GM18502 (cell line): ENCODE measurements at regions not wholly inside any gene's neighbourhood (a gene's known extent, or its start where the extent isn't known, plus 50 kb on each side); places are given as distances from the start of the nearest gene placed in this dataset.

Source experiments
- ATAC-seq: cut with Tn5 transposase; IDR thresholded peaks from one replicate; pipeline ENCODE4 v1.9.1; 2021; ENCODE audit warnings: mild to moderate bottlenecking; ENCODE audit not compliant: unreplicated experiment, poor library complexity

DNA sequence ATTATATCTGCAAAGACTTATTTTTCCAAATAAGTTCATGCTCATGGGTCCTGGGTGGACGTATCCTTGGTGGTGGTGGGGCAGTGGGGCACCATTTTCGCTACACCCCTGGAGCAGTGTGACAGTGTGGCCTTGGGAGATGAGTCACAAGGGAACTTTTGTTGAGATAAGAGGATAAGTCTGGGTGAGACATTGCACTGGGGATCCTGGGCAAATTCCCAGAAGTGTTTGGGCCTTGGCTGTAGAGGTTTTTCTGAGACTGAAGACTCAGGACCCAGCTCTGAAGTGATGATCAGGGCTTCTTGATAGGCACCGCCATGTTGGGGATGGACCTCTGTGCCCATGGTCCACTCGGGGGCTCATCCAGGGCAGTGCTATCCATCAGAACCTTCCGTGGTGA is 149.4 kb downstream of the MACROH2A1 start:
- no peak for ATAC-seq

DNA sequence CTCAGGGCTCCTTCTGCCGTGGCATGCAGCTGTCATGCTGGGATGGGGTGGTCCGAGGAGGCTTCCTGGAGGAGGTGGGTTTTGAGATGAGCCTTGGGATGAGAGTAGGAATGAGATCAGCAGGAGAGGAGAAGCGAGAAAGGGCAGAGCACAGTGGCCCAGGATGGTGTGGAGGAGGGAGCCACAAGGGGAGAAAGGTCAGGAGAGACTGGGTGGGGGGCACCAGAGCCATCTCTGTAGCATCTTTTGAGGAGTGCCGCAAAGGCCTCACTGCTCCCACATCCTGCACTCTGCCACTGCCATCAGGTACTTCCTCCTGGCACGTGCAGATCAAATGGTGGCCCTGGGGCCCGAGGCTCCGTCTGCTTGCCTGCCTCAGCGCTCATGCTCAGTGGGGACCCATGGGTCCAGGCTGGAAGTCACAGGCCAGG is 150.2 kb downstream of the MACROH2A1 start:
- no peak for ATAC-seq

DNA sequence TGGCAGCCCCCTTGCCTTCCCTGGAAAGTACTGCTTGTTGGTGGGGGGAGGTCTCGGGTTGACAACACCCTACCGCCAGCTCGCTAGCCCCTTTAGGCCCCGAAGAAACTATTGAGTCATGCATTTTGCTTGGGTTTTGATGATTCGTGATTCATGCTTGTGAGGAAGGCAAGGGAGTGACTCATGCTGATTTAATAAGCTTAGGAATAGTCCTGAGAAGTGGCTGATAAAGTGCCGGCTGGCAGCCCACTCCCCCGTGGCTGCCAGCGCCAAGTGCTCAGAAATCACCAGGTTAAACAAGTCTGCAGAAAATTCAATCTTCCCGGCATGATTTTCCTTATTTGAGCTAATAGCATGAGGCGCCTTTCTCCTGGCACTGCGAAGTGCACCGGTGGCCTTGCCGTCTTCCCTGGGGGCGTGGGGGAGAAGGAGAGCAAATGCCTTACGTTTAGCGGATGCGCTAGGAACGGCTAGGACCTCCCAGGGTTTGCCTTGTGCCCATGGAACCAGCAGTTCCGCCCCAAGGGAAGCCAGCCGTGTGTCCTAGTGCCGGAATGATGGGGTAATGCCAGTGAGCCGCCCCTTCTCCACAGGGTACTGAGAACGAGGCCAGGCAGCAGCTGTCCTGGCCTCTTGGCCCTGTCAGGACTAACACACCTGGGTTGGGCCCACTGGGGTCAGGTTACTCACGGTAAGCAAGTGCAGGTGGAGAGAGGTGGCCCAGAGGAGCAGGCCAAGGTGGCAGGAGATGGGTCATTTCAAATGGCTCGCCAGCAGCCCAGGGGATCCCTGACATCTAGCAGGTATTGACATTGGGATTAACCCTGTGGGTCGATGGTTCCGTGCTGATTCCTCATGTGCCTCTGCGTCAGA is 151.9 kb downstream of the MACROH2A1 start:
- ATAC-seq: no peak

DNA sequence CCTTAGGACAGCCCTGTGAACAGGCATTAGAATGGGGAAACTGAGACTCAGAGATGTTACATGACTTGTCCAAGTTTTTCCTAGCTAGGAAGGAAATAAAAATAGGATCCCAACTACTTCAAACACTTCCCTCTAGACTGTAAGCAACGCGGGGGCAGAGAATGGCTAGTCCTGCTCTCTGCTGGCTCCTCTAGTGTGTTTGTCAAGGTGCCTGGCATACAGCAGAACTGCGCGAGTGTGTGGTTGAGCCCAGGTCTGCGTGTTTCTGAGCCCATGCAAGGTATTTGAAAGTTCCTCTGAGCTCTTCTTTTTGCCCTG is 152.5 kb downstream of the MACROH2A1 start:
- no peak for ATAC-seq

DNA sequence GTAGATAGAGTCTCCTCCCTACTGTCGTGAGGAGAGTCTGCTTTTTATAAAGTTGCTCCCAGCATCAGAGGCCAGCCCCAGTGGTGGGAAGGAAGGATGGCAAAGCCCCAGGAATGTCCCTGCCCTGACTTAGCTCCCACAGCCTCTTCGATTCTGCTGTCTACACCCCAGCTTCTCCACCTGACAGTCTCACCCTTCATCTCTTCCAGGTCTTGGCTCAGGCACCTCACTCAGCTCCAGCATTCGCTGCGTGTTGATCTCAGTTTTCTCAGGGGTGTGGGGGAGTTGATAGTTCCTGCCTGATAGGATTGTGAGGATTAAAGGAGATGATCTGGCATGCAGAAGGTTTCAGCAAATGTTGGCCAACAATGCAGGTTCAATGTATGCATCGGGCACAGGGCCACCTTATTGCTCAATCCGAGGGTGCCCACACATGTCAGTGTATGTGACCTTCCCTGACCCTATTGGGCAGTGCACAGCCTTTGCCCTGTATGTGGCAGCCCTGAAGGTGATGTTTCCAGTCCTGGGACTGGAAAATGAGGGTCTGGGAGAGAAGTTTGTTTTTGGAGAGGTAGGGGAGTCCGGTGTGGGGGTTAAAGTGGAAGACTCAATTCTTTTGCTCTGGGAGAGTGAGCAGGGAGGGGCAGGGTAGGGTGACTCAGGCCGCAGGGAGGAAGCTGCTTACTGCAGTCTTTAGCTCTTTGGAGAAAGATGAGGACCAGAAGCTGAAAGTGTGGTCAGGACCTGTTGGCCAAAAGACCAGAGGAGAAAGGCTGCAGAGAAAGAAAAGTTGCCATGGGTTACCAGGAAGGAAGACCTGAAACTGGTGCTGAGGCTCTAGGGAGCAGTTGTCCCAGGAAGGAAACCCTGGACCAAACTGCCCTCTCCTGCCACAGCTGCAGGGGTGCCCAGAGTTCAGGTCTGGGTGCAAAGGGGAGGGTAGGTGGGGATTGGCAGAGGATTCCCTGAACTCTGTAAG is 153.2 kb downstream of the MACROH2A1 start:
- ATAC-seq: no peak

DNA sequence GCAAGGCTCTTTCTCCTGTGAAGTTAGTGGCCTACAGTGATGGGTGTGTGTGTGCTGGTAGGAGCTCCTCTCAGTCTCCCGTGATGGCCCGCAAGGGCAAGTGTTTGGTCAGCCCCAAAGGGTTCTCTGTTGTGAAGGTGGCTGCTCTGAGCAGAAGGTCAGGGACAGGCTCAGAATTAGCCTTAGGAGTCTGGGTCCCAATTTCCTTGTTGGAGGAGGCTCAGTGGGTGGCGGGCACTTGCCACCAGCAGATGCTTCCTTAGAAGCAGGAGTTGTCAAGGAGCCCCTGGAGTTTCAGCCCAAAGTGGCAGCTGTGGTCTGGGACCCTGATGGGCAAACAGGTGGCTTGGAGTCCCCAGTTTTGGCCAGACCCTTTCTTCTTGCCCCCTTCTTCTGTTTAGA is 154.4 kb downstream of the MACROH2A1 start:
- ATAC-seq: no peak

DNA sequence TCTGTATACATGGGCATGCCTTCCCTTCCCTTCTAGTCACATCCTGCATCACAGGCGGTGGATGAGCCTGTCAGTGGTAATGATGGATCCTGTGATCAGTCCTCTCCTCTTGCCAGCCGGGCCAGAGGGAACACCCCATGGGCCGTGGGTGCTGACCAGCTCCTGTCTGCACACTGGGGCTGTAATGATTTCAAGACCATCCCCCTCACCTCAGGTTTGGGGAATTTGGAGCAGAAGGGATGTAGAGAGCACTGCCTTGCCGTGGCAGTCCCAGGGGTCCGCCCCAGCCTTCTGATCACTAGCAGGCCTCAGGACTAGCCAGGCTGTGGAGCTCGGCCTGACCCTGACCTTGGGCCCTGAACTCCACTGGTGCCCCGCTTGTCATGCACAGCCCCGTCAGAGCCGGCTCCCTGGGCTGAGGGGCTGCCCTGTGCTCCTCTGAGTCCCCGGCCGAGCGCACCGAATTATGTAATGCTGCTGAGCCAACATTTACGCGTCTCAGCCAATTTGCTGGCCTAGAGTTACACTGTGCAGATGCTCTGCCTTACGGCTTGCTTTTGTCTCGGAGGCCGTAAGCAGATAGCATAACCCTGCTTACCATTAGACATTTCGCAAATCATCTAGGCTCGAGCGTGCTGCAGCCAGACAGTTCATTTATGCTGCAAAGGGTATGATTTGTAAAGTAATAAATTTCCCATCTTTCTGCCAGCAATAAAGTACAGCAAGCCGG is 155.3 kb downstream of the MACROH2A1 start:
- no peak for ATAC-seq

DNA sequence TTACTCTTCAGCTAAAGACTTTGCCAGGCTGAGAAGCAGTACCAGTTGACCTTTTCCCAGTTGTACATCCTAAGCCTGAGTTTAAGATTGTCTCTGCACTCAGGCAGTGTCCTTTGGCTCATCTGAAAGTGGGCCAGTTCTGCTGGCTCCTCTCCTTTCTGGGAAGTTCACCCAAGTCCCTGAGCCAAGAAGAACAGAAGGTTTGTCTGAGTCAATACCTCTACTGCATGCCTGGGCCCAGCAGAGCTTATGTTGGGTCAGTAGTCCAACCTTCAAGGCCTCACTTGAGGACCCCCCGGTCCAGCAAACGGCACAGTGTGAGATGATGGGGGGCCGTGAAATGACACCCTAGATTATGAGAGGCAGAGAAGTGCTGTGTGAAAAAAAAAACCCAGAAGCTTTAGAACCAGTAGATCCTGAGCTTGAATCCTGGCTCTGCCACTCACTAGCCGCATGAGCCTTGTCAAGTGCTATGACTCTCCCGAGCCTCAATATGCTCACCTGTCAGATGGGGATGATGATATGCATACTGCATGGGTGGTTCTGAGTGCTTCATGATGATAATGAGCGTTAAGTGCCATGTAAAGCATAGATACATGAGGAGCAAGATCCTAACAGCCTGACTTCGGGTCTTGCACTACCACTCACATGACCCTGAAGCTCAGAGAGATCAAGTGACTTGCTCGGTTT is 156.0 kb downstream of the MACROH2A1 start:
- no peak for ATAC-seq

DNA sequence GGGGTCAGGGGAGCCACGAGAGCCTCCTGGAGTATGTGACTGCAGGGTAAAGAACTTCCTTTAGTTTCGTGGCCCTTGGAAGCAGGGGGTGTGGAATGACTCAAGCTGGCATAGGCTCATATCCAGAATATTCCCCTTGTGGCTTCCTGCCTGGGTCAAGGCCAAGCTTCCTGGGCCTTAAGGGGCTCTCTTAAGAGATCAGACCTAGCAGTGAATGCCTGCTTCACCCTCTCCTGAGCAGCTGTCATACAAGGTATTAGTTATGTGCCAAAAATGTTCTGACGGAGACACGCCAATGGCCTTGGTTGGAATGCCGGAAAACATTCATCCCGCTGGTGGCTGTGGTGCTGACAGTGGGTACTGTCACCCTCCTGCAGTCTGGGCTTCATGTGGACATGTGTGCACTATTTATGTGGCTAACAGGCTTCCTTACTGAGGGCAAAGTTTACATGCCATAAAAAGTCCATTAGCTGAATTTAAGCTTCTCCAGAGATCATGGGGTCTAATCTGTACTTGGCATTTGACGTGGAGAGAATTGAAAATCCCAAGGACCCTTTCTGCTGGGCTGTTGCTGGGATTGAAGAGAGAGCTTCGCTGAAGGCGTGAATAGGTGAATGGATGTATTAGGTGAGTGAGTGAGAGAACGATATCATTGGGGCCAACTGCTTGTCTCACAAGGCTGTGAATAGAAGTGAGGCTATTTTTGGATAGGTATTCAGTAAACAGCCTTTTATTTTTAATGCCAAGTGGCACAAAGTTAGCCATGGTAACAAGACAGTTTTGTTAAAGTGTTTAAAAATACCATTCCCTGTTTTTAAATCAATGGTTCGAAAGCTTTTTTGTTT is 156.8 kb downstream of the MACROH2A1 start:
- ATAC-seq: no peak

DNA sequence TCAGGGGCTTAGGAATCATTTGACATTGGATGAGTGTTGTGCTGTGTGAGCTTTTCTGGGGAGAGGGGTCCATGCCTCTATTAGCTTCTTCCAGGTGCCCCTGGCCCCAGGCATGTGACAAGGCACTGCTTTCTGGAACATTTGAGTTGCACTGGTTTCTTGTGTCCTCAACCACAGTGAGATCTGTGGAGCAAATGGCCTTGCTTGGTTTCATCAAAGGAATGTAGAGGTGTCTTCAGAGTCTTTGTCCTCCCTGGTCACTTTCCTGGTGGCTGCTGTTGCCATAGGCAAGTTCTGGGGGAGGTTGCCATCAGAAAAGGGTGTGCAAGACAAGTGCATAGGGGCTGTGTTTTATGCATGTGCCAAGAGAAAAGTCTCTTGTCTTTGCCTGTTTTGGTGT is 157.5 kb downstream of the MACROH2A1 start:
- ATAC-seq: no peak

DNA sequence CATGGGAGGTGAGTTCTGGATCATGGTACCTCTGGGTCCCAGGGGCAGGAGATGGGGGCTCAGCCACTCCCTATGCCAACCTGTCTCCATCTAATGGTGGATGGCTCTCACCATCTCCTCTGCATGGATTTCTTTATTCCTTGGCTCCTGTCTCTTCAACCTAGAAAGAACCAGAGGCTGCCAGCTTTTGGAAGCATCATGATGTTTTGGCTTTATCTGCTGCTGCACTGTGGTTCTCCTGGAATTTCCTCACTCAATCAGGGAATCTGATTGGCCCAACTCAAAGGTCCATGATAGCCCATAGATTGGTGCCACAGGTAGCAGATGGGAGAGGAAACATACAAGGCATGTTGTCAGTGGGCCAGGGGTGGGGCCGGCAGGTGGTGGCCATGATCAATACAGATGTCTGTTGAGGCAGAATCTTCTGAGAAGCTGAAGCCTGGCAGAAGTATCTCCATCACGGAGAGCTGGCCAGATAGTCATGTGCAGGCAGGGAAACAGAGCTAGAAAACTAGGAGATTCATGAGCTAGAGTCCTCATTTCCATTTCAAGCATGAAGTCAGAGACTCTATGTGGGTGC is 158.2 kb downstream of the MACROH2A1 start:
- no peak for ATAC-seq

DNA sequence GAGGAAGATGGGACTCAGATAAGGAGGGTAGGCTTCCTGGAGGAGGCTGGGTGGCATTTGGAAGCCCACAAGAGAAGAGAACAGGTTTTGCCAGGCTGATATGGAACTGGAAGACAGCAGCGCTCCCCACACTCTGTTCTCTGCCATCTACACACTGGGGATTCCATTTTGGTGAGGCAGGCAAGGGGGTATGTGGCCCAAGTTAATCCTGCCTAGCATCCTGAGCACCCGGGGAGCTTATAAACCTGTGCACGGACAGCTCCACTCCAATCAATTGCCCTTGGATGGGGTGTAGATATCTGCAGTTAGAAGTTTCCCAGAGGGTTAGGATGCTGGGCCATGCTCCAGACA is 158.8 kb downstream of the MACROH2A1 start:
- no peak for ATAC-seq

DNA sequence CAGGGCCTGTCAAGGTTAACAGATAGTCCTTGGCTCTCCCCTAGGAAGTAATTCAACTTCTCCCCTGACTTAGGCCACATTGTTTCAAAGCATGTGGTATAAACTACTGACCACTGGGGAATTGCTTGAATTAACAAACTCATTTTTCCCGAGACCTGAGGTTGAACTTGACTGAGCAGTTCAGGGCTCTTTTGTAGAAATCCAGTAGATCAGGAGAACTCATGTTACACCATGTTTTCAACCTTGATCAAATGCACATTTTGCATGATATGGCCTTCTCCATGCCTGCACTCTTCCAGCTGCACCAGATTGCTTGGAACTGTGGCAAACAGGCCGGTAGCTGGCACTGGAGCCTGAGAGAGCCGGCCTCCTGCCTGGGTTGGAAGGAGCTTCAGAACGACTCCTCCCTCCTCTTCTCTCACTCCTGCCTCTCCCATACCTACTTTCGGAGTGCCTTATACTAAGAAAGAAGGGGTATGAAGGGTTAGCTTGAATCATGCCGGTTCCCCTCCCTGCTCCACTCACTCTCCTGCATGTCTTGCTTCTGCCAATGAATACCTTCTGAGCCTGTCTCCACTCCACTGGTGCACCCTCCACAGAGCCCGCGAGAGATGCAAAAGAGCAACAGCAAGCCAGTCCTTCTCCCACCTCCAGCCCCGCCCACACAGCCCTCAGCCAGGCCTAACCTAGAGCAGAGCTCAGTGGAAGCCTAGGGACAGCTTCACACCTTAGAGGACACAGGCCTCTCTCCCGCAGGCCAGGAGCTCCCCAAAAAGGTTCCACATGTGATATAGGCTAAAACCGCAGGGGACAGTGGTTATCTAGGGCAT is 159.4 kb downstream of the MACROH2A1 start:
- no peak for ATAC-seq

DNA sequence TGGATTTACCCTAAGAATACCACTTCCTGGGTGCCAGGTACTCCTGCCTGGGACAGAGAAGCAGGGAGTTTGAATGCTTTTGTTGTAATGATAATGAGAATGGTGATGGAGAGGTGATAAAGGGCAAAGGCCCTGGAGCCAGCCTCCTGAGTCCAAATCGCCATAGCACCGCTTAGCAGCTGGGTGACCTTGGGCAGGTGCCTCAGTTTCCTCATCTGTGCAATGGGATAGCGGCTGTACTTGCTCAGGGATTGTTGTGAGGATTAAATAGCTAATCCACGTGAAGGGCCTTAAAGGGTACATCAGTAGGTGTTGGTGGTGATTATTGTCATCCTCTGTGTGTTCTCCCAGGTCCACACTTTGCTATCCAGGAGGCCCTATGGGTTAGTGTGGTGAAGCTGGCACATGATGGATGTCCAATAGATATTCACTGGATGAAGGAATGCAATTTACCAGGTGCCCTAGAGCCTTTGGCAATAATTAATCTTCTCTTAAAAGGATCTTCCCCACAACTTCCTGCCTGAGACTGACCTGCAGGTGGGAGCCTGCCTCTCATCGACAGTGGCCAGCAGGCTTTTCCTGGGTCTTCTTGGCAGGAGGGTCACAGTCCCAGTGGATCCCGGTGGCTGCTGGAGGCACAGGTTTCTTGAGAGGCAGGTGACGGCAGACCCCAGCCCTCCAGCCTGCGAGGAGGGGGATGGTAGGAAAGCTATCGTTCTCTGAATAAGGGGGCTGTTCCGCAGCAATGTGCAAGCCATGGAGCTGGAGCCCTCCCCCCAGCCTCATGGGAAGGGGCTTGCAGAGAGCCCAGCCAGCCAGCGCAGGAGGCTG is 160.2 kb downstream of the MACROH2A1 start:
- ATAC-seq: no peak

DNA sequence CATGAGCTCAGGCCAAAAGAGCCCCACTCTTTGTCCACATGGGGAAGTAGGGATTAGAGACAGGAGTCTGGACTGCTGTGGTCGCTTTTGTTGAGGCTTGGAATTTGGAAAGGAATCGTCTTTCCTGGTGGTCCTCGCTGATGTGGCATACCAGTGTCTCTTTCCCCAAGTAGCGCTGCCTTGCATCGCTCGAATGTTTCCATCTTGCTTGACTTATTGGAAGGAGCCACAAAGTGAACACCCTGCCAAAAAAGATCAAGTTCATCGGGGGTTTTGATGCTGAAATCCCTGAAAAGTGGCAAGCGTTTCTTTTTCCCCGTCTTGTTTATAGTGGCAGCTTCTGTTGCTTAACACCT is 161.3 kb downstream of the MACROH2A1 start:
- ATAC-seq: no peak

DNA sequence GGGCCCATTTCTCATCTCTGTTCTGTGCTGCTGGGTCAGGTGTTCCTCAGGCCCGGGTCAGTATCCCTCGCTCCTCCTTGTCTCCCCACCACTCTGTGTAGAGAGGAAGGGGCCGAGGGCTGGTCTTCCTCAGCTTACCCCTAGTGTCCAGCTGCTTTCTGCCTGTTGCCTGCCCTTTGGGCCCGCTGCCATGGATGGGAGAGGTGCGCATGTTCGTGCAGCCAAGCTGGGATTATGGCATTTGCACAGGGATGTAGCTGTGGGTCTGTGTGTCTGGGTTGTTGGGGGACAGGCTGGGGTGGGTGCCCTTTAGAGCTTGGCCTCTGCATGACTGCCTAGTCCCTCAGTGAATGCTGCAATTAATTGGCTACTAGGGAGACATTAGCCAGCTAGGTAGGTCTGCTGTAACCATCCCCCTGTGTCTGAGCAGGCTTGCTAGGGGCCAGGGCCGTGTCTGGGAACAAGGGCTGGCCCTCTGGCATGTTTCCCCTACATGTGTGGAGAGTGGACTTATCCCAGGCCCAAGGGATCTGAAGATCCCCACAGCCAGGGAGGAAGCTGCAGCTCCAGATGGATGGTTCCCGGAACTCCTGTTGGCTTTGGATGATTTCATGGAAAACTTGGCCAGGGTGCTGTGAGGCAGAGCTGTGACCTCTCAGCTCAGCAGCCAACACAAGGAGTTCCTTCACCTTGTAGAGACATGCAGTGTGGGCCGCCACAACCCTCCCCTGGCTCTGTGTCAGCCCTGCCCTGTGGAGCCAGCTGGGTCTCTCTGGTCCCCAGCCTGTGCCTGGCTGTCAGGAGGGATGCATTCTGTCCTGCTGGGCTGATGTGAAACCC is 161.9 kb downstream of the MACROH2A1 start:
- ATAC-seq: no peak
